ENCODE measurements at regions not wholly inside any gene's neighbourhood (a gene's known extent, or its start where the extent isn't known, plus 50 kb on each side); places are given as distances from the start of the nearest gene placed in this dataset.

GRCh38 chr9:89984214-89984613 lies 379.4 kb downstream of the GADD45G start:
- no peak for DNase-seq

GRCh38 chr9:89985068-89985467 lies 380.3 kb downstream of the GADD45G start:
- no peak for DNase-seq

- no peak for DNase-seq
Measured at GRCh38 chr9:89986190-89986589, 381.4 kb downstream of the GADD45G start.

GRCh38 chr9:89988458-89988857 lies 383.6 kb downstream of the GADD45G start:
- DNase-seq = no peak

- DNase-seq = no peak
Measured at GRCh38 chr9:89991204-89991790, 386.5 kb downstream of the GADD45G start.

- no peak for DNase-seq
Measured at GRCh38 chr9:89992326-89993198, 387.8 kb downstream of the GADD45G start.

GRCh38 chr9:89993678-89994630 lies 389.1 kb downstream of the GADD45G start:
- DNase-seq = peak in 1 of 2 donors; percentile 46

GRCh38 chr9:89994988-89995613 lies 390.3 kb downstream of the GADD45G start:
- no peak for DNase-seq

- DNase-seq = no peak
Measured at GRCh38 chr9:89996116-89996515, 391.3 kb downstream of the GADD45G start.

GRCh38 chr9:89996773-89997172 lies 392.0 kb downstream of the GADD45G start:
- DNase-seq = no peak

GRCh38 chr9:89998633-89999032 lies 393.8 kb downstream of the GADD45G start:
- no peak for DNase-seq

- no peak for DNase-seq
Measured at GRCh38 chr9:89999176-89999533, 394.3 kb downstream of the GADD45G start.

- peak; percentile 73 to 76 for DNase-seq
Measured at GRCh38 chr9:89999534-90000370, 394.9 kb downstream of the GADD45G start.

GRCh38 chr9:90000925-90001324 lies 396.1 kb downstream of the GADD45G start:
- DNase-seq = no peak

- no peak for DNase-seq
Measured at GRCh38 chr9:90001747-90002146, 396.9 kb downstream of the GADD45G start.

- DNase-seq = no peak
Measured at GRCh38 chr9:90002397-90003271, 397.8 kb downstream of the GADD45G start.

GRCh38 chr9:90005388-90005787 lies 400.6 kb downstream of the GADD45G start:
- no peak for DNase-seq

GRCh38 chr9:90007516-90008440 lies 403.0 kb downstream of the GADD45G start:
- no peak for DNase-seq

- DNase-seq = peak in 1 of 2 donors; percentile 34
Measured at GRCh38 chr9:90009447-90009846, 404.6 kb downstream of the GADD45G start.

- DNase-seq = no peak
Measured at GRCh38 chr9:90010793-90011192, 406.0 kb downstream of the GADD45G start.

All from CD4-positive, alpha-beta T cell treated with Interferon alpha-2 for 1 hour (primary cell).